ENCODE measurements at regions not wholly inside any gene's neighbourhood (a gene's known extent, or its start where the extent isn't known, plus 50 kb on each side); places are given as distances from the start of the nearest gene placed in this dataset.

DNA sequence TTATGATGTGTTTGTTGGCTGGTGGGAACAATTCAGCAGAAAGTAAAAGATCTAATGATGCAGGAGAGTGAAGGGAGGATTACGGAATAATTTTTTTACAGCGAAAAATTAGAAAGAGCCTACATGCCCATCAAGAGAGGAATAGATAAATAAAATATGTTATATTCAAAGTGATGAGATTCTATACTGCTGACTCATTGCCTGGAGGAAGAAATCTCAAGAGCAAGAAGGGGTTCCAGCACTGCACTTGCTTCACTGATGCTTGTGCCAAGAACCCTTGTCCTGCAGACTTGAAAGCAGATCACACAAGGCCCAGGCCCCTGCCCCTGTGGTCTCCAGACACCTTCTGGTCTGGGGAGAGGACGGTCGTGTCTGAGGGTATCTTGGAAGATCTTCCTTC lies 295.1 kb upstream of the POU3F1 start:
- Histone ChIP-seq H3K9me3 (replicated peaks; ENCODE audit: control insufficient read depth, insufficient read depth, low read depth, low read length) (no peaks in the 10 kb centered on the region), H3K27me3 (ENCODE audit: control insufficient read depth in 2 of 2, insufficient read depth in 2 of 2, low read length in 2 of 2) (peaks cover 2 to 16% of the 10 kb centered on the region in 2 experiments; a peak in 3 of 5 replicates), H3K4me3 (no peak overlapping the region), H4K20me1 (replicated peaks; ENCODE audit: control insufficient read depth, insufficient read depth, low read length) (no peaks in the 10 kb centered on the region), H3K9ac (ENCODE audit: insufficient read depth in 1 of 2, low read depth in 2 of 2, low read length in 2 of 2) (no peak overlapping the region), H3K4me2 (ENCODE audit: insufficient read depth, low read length) (no peak overlapping the region), H3K79me2 (ENCODE audit: control insufficient read depth, insufficient read depth, low read length) (no peaks in the 10 kb centered on the region), H3K36me3 (ENCODE audit: control insufficient read depth, insufficient read depth, low read length) (no peaks in the 10 kb centered on the region), H3K4me1 (replicated peaks in 1 of 2; ENCODE audit: control insufficient read depth in 2 of 2, insufficient read depth in 2 of 2, low read length in 2 of 2) (no peaks in the 10 kb centered on the region; a peak in 1 of 5 replicates), H2AFZ (ENCODE audit: low read depth, low read length) (no peak overlapping the region), H3K9me1 (ENCODE audit: control insufficient read depth, insufficient read depth, low read length) (no peaks in the 10 kb centered on the region), H3K27ac (ENCODE audit: extremely low read depth, low read depth, low read length) (no peak overlapping the region)
- ATAC-seq (no peak), DNase-seq (ENCODE audit: extremely low read depth in 1 of 4, low spot score in 3 of 4) (no peak), FAIRE-seq (no peak)
- ChIA-PET POLR2A (interaction anchor here (0.7 to 2.1 kb wide), 3 partner anchors 9 to 44 kb away, joined by 3 to 6 read pairs (median 4); no protein-coding TSS in a partner anchor), CTCF (ENCODE audit: low intra/inter-chr PET ratio) (no interaction called here)
- no TSS peak for BruUV-seq (replicated peaks)
- WGBS (ENCODE audit: insufficient coverage, low coverage, missing lambda C conversion rate) = 11% methylated on average over 4 of the region's 4 CpGs
- in situ Hi-C loops (cut with MboI) (no loop called here), intact Hi-C loops (cut with micrococcal nuclease) (no loop called here)
- 0 out of 2 replicates have a peak, but pooled peaks have one; percentile 9 for TF ChIP-seq ZNF316 (IDR thresholded peaks at IDR 0.05)
- TF ChIP-seq NFE2 (IDR thresholded peaks at IDR 0.05; ENCODE audit: low read depth) = peak; percentile 65
- TF ChIP-seq MAFG (tag; conservative IDR thresholded peaks at IDR 0.05) = peak; percentile 53; the same call in 1 of the 2 replicates
- TF ChIP-seq ZNF133 (CRISPR knock-in tag; IDR thresholded peaks at IDR 0.05) = no peak
- 0 out of 2 replicates have a peak, but pooled peaks have one; percentile 42 for TF ChIP-seq C11orf30 (IDR thresholded peaks at IDR 0.05; ENCODE audit: low read depth)

DNA sequence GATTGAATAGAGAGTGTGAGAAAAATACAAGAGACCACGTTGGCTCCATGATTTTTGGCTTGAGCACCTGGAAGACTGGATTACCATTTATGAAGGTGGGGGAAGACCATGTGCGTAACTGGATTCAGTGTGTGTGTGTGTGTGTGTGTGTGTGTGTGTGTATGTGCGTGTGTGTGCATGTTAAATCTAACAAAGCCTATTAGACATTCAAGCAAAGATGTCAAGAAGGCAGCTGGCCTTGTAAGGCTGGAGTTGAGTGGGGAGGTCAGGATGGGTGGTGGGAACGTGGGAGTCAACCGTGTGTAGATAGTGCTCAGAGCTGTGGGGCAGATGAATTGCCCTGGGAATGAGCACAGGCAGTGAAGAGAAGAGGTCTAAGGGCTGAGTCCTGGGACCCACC lies 293.8 kb upstream of the POU3F1 start:
- CTCF ChIA-PET (ENCODE audit: low intra/inter-chr PET ratio) = no interaction called here
- Histone ChIP-seq H3K4me1 (replicated peaks in 1 of 2; ENCODE audit: control insufficient read depth in 2 of 2, insufficient read depth in 2 of 2, low read length in 2 of 2) (no peaks in the 10 kb centered on the region; a peak in 1 of 5 replicates), H3K79me2 (ENCODE audit: control insufficient read depth, insufficient read depth, low read length) (no peaks in the 10 kb centered on the region), H3K9me1 (ENCODE audit: control insufficient read depth, insufficient read depth, low read length) (no peaks in the 10 kb centered on the region), H3K27ac (ENCODE audit: extremely low read depth, low read depth, low read length) (no peak overlapping the region), H3K36me3 (ENCODE audit: control insufficient read depth, insufficient read depth, low read length) (no peaks in the 10 kb centered on the region), H4K20me1 (replicated peaks; ENCODE audit: control insufficient read depth, insufficient read depth, low read length) (no peaks in the 10 kb centered on the region), H2AFZ (ENCODE audit: low read depth, low read length) (no peak overlapping the region), H3K9ac (ENCODE audit: insufficient read depth in 1 of 2, low read depth in 2 of 2, low read length in 2 of 2) (no peak overlapping the region), H3K4me3 (no peak overlapping the region), H3K27me3 (ENCODE audit: control insufficient read depth in 2 of 2, insufficient read depth in 2 of 2, low read length in 2 of 2) (peaks cover 4 to 23% of the 10 kb centered on the region in 2 experiments; a peak in 3 of 5 replicates), H3K9me3 (replicated peaks; ENCODE audit: control insufficient read depth, insufficient read depth, low read depth, low read length) (no peaks in the 10 kb centered on the region), H3K4me2 (ENCODE audit: insufficient read depth, low read length) (no peak overlapping the region)
- no peak for FAIRE-seq
- POLR2A ChIA-PET = interaction anchor here (2.1 kb wide), 1 partner anchor 10 kb away, joined by 6 read pairs; no protein-coding TSS in a partner anchor
- no TSS peak for BruUV-seq (replicated peaks)
- intact Hi-C loops (cut with micrococcal nuclease) (no loop called here), in situ Hi-C loops (cut with MboI) (no loop called here)
- 22% methylated on average over 5 of the region's 5 CpGs for WGBS (ENCODE audit: insufficient coverage, low coverage, missing lambda C conversion rate)
- DNase-seq (ENCODE audit: extremely low read depth in 1 of 4, low spot score in 3 of 4) = no peak
- no peak for ATAC-seq
- TF ChIP-seq, protein P1, sequence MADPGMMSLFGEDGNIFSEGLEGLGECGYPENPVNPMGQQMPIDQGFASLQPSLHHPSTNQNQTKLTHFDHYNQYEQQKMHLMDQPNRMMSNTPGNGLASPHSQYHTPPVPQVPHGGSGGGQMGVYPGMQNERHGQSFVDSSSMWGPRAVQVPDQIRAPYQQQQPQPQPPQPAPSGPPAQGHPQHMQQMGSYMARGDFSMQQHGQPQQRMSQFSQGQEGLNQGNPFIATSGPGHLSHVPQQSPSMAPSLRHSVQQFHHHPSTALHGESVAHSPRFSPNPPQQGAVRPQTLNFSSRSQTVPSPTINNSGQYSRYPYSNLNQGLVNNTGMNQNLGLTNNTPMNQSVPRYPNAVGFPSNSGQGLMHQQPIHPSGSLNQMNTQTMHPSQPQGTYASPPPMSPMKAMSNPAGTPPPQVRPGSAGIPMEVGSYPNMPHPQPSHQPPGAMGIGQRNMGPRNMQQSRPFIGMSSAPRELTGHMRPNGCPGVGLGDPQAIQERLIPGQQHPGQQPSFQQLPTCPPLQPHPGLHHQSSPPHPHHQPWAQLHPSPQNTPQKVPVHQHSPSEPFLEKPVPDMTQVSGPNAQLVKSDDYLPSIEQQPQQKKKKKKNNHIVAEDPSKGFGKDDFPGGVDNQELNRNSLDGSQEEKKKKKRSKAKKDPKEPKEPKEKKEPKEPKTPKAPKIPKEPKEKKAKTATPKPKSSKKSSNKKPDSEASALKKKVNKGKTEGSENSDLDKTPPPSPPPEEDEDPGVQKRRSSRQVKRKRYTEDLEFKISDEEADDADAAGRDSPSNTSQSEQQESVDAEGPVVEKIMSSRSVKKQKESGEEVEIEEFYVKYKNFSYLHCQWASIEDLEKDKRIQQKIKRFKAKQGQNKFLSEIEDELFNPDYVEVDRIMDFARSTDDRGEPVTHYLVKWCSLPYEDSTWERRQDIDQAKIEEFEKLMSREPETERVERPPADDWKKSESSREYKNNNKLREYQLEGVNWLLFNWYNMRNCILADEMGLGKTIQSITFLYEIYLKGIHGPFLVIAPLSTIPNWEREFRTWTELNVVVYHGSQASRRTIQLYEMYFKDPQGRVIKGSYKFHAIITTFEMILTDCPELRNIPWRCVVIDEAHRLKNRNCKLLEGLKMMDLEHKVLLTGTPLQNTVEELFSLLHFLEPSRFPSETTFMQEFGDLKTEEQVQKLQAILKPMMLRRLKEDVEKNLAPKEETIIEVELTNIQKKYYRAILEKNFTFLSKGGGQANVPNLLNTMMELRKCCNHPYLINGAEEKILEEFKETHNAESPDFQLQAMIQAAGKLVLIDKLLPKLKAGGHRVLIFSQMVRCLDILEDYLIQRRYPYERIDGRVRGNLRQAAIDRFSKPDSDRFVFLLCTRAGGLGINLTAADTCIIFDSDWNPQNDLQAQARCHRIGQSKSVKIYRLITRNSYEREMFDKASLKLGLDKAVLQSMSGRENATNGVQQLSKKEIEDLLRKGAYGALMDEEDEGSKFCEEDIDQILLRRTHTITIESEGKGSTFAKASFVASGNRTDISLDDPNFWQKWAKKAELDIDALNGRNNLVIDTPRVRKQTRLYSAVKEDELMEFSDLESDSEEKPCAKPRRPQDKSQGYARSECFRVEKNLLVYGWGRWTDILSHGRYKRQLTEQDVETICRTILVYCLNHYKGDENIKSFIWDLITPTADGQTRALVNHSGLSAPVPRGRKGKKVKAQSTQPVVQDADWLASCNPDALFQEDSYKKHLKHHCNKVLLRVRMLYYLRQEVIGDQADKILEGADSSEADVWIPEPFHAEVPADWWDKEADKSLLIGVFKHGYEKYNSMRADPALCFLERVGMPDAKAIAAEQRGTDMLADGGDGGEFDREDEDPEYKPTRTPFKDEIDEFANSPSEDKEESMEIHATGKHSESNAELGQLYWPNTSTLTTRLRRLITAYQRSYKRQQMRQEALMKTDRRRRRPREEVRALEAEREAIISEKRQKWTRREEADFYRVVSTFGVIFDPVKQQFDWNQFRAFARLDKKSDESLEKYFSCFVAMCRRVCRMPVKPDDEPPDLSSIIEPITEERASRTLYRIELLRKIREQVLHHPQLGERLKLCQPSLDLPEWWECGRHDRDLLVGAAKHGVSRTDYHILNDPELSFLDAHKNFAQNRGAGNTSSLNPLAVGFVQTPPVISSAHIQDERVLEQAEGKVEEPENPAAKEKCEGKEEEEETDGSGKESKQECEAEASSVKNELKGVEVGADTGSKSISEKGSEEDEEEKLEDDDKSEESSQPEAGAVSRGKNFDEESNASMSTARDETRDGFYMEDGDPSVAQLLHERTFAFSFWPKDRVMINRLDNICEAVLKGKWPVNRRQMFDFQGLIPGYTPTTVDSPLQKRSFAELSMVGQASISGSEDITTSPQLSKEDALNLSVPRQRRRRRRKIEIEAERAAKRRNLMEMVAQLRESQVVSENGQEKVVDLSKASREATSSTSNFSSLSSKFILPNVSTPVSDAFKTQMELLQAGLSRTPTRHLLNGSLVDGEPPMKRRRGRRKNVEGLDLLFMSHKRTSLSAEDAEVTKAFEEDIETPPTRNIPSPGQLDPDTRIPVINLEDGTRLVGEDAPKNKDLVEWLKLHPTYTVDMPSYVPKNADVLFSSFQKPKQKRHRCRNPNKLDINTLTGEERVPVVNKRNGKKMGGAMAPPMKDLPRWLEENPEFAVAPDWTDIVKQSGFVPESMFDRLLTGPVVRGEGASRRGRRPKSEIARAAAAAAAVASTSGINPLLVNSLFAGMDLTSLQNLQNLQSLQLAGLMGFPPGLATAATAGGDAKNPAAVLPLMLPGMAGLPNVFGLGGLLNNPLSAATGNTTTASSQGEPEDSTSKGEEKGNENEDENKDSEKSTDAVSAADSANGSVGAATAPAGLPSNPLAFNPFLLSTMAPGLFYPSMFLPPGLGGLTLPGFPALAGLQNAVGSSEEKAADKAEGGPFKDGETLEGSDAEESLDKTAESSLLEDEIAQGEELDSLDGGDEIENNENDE (IDR thresholded peaks at IDR 0.05; ENCODE audit: low read depth, low read length) = no peak

Measured in K562 (cell line).